K562 (cell line): ENCODE measurements at regions not wholly inside any gene's neighbourhood (a gene's known extent, or its start where the extent isn't known, plus 50 kb on each side); places are given as distances from the start of the nearest gene placed in this dataset.

Experiments used
- ATAC-seq: fragments of 200-7000 bp; cut with Tn5 transposase; 3 replicates; pipeline ENCODE4 v1.9.1; 2020; ENCODE audit warnings: moderate library complexity
- BruUV-seq: library from RNA; stranded (reverse); fragments of 400-500 nt; replicated peaks from 2 replicates; lab custom pipeline; 2021; lab: Mats Ljungman, UMichigan
- CTCF ChIA-PET: fragments of 300-600 bp; formaldehyde crosslinking; extraction: SDS; loops from one replicate; lab custom pipeline; 2021; ENCODE audit warnings: low intra/inter-chr PET ratio; lab: Yijun Ruan, JAX
- POLR2A ChIA-PET: fragments of 300-600, 350-650 bp; sonication (Branson Sonifier 250); formaldehyde crosslinking; extraction: SDS; loops from one replicate; lab custom pipeline; 2021; ENCODE audit warnings: antibody characterized with exemption, inconsistent platforms; lab: Yijun Ruan, JAX
- DNase-seq, 4 experiments: peaks; one replicate each; pipeline versions ENCODE4 v3.0.0 to v3.0.0-alpha.2; 2011 to 2018; ENCODE audit warnings: low spot score in 3 of 4, mixed read lengths in 3 of 4; ENCODE audit errors: extremely low read depth in 1 of 4
- FAIRE-seq: peaks from 2 replicates; lab custom pipeline; 2011; peaks lifted over from hg19 to GRCh38; lab: Jason Lieb, UNC
- H2AFZ ChIP-seq: 2 replicates; pipeline ENCODE4 v1.6.0; 2011; ENCODE audit warnings: low read depth, low read length, control low read depth, inconsistent platforms
- H3K27ac ChIP-seq: fragments of 200-600 bp; 3 replicates; pipeline ENCODE4 v1.8.0; 2011; ENCODE audit warnings: low read depth, mild to moderate bottlenecking, control low read depth, inconsistent platforms, low read length, moderate library complexity, mixed read lengths; ENCODE audit errors: extremely low read depth
- H3K27me3 ChIP-seq, 2 experiments: fragments of 300-600 bp in 1 of 2; 2 replicates in 1 of 2; 3 replicates in 1 of 2; pipeline versions ENCODE4 v1.6.0 to v1.8.0; 2011; ENCODE audit warnings: inconsistent platforms in 2 of 2, low read length in 2 of 2, mild to moderate bottlenecking in 1 of 2, mixed read lengths in 1 of 2, moderate library complexity in 1 of 2; ENCODE audit not compliant: control insufficient read depth in 2 of 2, insufficient read depth in 2 of 2
- H3K36me3 ChIP-seq: fragments of 300-600 bp; 3 replicates; pipeline ENCODE4 v1.8.0; 2011; ENCODE audit warnings: mild to moderate bottlenecking, low read length, inconsistent platforms; ENCODE audit not compliant: control insufficient read depth, insufficient read depth
- H3K4me1 ChIP-seq, 2 experiments: fragments of 200-600 bp in 1 of 2; replicated peaks in 1 of 2; 2 replicates in 1 of 2; 3 replicates in 1 of 2; pipeline versions ENCODE4 v1.5.1 to v1.8.0; 2011; ENCODE audit warnings: inconsistent platforms in 2 of 2, low read length in 2 of 2, mild to moderate bottlenecking in 1 of 2, mixed read lengths in 1 of 2, moderate library complexity in 1 of 2; ENCODE audit not compliant: control insufficient read depth in 2 of 2, insufficient read depth in 2 of 2
- H3K4me2 ChIP-seq: 2 replicates; pipeline ENCODE4 v1.6.1; 2011; ENCODE audit warnings: low read length, control low read depth, inconsistent platforms, mixed read lengths; ENCODE audit not compliant: insufficient read depth
- H3K4me3 ChIP-seq: fragments of 200-600 bp; sonication (generic), shearing (Covaris generic); 2 replicates; pipeline ENCODE4 v1.5.1; 2016; ENCODE audit warnings: control low read depth, inconsistent platforms
- H3K79me2 ChIP-seq: fragments of 200-600 bp; 3 replicates; pipeline ENCODE4 v1.8.0; 2011; ENCODE audit warnings: low read length, inconsistent platforms; ENCODE audit not compliant: control insufficient read depth, insufficient read depth
- H3K9ac ChIP-seq, 2 experiments: 2 replicates each; pipeline versions ENCODE4 v1.6.0 to v1.6.1; 2011; ENCODE audit warnings: low read depth in 2 of 2, low read length in 2 of 2, control low read depth in 1 of 2, inconsistent platforms in 1 of 2, mild to moderate bottlenecking in 1 of 2, mixed read lengths in 1 of 2; ENCODE audit not compliant: insufficient read depth in 1 of 2
- H3K9me1 ChIP-seq: one replicate; pipeline ENCODE4 v1.6.0; 2011; ENCODE audit warnings: inconsistent platforms, mild to moderate bottlenecking, low read length, moderate library complexity; ENCODE audit not compliant: control insufficient read depth, insufficient read depth
- H3K9me3 ChIP-seq: replicated peaks from 2 replicates; pipeline ENCODE4 v1.5.1; 2011; ENCODE audit warnings: low read depth, low read length, inconsistent platforms; ENCODE audit not compliant: control insufficient read depth, insufficient read depth
- H4K20me1 ChIP-seq: replicated peaks from 2 replicates; pipeline ENCODE4 v1.6.1; 2011; ENCODE audit warnings: low read length, inconsistent platforms, mixed read lengths; ENCODE audit not compliant: control insufficient read depth, insufficient read depth
- CHD1 ChIP-seq: fragments of 200-600 bp; sonication (generic); IDR thresholded peaks from one replicate; pipeline ENCODE4 v1.6.1; 2012; ENCODE audit warnings: mild to moderate bottlenecking, moderate library complexity, low read length, inconsistent platforms
- FIP1L1 ChIP-seq: fragments of 200-400 bp; formaldehyde crosslinking; IDR thresholded peaks from 2 replicates; pipeline ENCODE4 v1.6.1; 2018; ENCODE audit warnings: mild to moderate bottlenecking, low read depth, low read length; ENCODE audit not compliant: poor library complexity, severe bottlenecking
- MIER1 ChIP-seq: fragments of 450-650 bp; IDR thresholded peaks from 2 replicates; pipeline ENCODE4 v1.6.1; 2016; ENCODE audit warnings: antibody characterized with exemption, mild to moderate bottlenecking, low read depth
- NFRKB ChIP-seq: fragments of 450-650 bp; IDR thresholded peaks from 2 replicates; pipeline ENCODE4 v1.6.1; 2016; ENCODE audit warnings: low read depth
- POLR2A ChIP-seq: fragments of 450-650 bp; conservative IDR thresholded peaks from 2 replicates; pipeline ENCODE4 v1.6.1; 2016
- RBM14 ChIP-seq: fragments of 200-400 bp; formaldehyde crosslinking; IDR thresholded peaks from 2 replicates; pipeline ENCODE4 v1.6.1; 2018; ENCODE audit warnings: low read depth, mild to moderate bottlenecking, low read length, moderate library complexity, borderline replicate concordance; ENCODE audit not compliant: insufficient read depth
- RBM22 ChIP-seq: fragments of 200-400 bp; formaldehyde crosslinking; IDR thresholded peaks from 2 replicates; pipeline ENCODE4 v1.6.1; 2018; ENCODE audit warnings: low read length, low read depth; ENCODE audit not compliant: poor library complexity, severe bottlenecking
- ZNF77 ChIP-seq: fragments of 250-450 bp; sonication (Bioruptor Pico); IDR thresholded peaks from 2 replicates; pipeline ENCODE4 v1.5.0; 2020
- WGBS: fragments of 100-300 bp; shearing (Covaris generic); methylation state at CpG from one replicate; pipeline ENCODE4 v1.1.6; 2016; ENCODE audit warnings: low coverage, mixed read lengths; ENCODE audit not compliant: insufficient coverage; ENCODE audit errors: missing lambda C conversion rate; 5-methylcytosine and 5-hydroxymethylcytosine counted together
- in situ Hi-C: fragments of 300-500 bp; cut with MboI; formaldehyde crosslinking; loops from 4 replicates; pipeline ENCODE4 v1.15.0; 2018; ENCODE audit warnings: inconsistent platforms, mixed read lengths
- intact Hi-C: fragments of 100-400 bp; cut with micrococcal nuclease; formaldehyde crosslinking; loops from 2 replicates; pipeline ENCODE4 v1.14.2; 2022
- TF ChIP-seq, protein P1 (sequence below): IDR thresholded peaks from 2 replicates; pipeline ENCODE4 v1.6.1; 2016; ENCODE audit warnings: missing genetic modification characterization, missing compliant biosample characterization
- TF ChIP-seq, protein P2 (sequence below): fragments of 250-450 bp; sonication (Bioruptor Pico); IDR thresholded peaks from 2 replicates; pipeline ENCODE4 v1.5.0; 2021; ENCODE audit warnings: mild to moderate bottlenecking, moderate library complexity

DNA sequence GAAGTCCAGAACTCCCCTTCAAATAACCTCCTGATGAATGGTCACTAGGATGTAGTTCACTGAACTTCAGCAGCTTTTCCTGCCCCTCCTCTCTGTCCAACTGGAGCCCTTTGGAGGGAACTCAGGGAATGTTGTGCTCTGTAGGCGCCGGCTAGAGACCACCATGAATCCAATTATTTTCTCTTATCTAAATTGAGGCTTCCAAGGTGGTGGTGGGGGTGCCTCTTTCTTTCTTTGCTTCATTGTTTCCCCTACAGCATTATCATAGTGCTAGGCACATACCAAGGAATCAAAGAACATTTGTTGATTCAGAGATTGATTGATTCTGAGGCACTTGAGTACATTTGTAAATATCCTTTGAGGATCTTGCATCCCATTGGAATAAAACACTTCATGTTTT is 426.6 kb upstream of the PLXNA2 start:
- Histone ChIP-seq H3K9me1 (no peaks in the 10 kb centered on the region), H2AFZ (no peak overlapping the region), H3K9ac (no peak overlapping the region), H3K27me3 (no peaks in the 10 kb centered on the region), H3K36me3 (no peaks in the 10 kb centered on the region), H3K79me2 (no peaks in the 10 kb centered on the region), H3K4me3 (no peak overlapping the region), H3K4me1 (no peaks in the 10 kb centered on the region), H3K27ac (no peak overlapping the region), H4K20me1 (no peaks in the 10 kb centered on the region), H3K4me2 (no peak overlapping the region), H3K9me3 (no peaks in the 10 kb centered on the region)
- TF ChIP-seq CHD1: no peak
- TF ChIP-seq, protein P1, sequence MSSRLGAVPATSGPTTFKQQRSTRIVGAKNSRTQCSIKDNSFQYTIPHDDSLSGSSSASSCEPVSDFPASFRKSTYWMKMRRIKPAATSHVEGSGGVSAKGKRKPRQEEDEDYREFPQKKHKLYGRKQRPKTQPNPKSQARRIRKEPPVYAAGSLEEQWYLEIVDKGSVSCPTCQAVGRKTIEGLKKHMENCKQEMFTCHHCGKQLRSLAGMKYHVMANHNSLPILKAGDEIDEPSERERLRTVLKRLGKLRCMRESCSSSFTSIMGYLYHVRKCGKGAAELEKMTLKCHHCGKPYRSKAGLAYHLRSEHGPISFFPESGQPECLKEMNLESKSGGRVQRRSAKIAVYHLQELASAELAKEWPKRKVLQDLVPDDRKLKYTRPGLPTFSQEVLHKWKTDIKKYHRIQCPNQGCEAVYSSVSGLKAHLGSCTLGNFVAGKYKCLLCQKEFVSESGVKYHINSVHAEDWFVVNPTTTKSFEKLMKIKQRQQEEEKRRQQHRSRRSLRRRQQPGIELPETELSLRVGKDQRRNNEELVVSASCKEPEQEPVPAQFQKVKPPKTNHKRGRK (tag): no peak
- no peak for TF ChIP-seq ZNF77
- BruUV-seq: no TSS peak
- FAIRE-seq (no peak), ATAC-seq (no peak), DNase-seq (no peak)
- intact Hi-C loops (no loop called here), in situ Hi-C loops (no loop called here)
- CTCF ChIA-PET: no interaction called here
- 0% methylated on average over 2 of the region's 2 CpGs for WGBS
- POLR2A ChIA-PET: no interaction called here

DNA sequence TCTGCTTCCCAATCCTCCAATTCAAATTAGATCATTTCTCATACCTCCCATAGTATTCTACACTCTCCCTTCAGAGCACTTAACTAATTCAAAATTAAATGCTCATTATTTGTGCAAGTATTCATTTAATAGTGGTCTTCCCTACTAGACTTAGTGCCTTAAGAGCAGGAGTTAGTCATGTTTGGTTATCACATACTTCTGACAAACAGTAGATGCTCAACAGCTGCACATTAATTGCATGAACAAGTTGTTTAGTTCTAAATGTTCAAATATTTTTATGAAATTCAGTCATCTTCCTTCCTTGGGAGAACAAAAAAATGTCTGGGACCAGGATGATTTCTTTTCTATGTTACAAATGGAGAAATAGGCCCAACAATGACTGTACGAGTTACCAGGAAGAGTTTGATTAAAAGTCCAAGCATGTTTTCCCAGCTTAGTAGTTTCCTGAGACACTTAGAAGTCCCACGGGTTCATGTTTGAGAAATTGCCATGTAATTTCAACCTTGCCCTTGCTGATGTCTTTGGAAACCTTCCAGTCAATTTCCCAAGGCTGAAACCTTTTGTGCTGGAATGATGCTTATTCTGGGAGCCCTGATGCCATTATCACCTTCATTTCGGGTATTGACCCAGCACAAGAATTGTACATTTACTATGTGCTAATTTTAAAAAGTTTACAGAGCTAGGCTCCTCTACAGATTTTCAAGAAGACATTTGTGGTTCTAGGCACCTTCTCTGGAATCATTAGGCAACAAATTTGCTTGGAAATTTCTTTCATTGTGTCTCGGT is 437.9 kb upstream of the PLXNA2 start:
- BruUV-seq: no TSS peak
- FAIRE-seq: no peak
- TF ChIP-seq MIER1 (no peak), ZNF77 (no peak), FIP1L1 (no peak), NFRKB (no peak), RBM14 (no peak), RBM22 (no peak), POLR2A (no peak)
- TF ChIP-seq, protein P2, sequence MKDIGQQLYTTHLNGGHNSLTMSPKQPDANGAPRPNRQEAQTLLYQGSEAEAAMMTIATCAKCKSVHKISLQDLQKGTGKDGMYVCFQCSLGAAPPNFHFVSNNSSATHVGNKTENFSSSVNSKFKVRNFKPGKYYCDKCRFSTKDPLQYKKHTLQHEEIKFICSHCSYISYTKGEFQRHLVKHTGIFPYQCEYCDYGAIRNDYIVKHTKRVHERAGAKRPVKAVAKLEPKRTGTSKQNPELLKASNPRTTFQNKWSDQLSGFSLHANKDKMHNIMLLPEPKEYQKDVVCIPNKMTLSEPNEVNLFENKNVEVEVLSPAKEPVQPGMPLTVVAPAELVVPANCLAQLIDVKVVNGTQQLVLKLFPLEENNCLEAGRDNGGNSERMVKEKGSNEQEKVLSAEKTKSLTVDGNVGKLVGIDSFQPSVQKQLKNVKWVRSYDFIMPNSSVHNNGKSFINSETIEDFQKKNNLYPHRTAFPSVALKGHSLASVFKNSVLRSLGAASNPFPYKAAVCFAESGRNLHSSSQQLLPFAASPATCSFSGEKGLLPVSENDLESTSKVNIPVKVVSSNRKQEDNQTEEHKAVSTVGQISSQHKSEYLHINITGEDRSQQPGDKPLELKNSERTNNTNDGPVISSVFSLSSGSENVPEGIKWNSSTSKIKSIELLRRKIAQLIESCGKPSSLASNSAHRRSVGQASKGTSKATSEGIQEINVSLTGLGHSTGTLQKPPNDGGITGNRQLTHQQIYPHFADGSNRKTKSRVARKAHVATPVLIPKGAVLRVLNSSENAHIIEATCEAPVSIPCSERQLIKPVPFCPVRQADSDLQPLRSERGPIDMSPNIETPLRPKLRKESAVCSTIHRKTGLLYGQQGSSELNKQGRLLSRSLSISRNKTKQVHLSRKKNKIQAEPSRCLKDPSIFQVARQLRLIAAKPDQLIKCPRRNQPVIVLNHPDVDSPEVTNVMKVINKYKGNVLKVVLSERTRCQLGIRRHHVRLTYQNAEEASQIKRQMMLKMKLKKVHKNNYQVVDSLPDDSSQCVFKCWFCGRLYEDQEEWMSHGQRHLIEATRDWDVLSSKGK (CRISPR knock-in tag): no peak

More for the DNA sequence above, 437.9 kb upstream of the PLXNA2 start:
- Histone ChIP-seq H3K27ac (no peak overlapping the region), H3K9me1 (no peaks in the 10 kb centered on the region), H3K4me3 (no peak overlapping the region), H3K4me1 (no peaks in the 10 kb centered on the region), H3K9me3 (no peaks in the 10 kb centered on the region; the same call in 1 of the 2 replicates), H2AFZ (no peak overlapping the region), H3K27me3 (no peaks in the 10 kb centered on the region), H4K20me1 (no peaks in the 10 kb centered on the region), H3K4me2 (no peak overlapping the region), H3K36me3 (no peaks in the 10 kb centered on the region), H3K9ac (no peak overlapping the region), H3K79me2 (no peaks in the 10 kb centered on the region)
- in situ Hi-C loops (no loop called here), intact Hi-C loops (no loop called here)
- no peak for ATAC-seq
- ChIA-PET POLR2A (interaction anchor here (0.5 kb wide), 1 partner anchor 527 kb away, joined by 3 read pairs; no protein-coding TSS in a partner anchor), CTCF (no interaction called here)
- no peak for DNase-seq
- WGBS: 0% methylated on average over 4 of the region's 4 CpGs
